Uterus (tissue), 3 donors: ENCODE measurements at regions not wholly inside any gene's neighbourhood (a gene's known extent, or its start where the extent isn't known, plus 50 kb on each side); places are given as distances from the start of the nearest gene placed in this dataset.

Experiments used
- DNase-seq, 2 donors: peaks; one replicate each; pipeline ENCODE4 v3.0.0-alpha.2; 2019 to 2020
- H3K27ac ChIP-seq, 2 donors: fragments of 200-600 bp; sonication (generic); 1 replicate in 1 of 2; 2 replicates in 1 of 2; pipeline ENCODE4 v1.5.1; 2016 to 2018
- H3K27me3 ChIP-seq, 2 donors: fragments of 200-600 bp; sonication (generic); one replicate each; pipeline ENCODE4 v1.5.1; 2018 to 2019; ENCODE audit warnings: control low read depth in 1 of 2
- H3K36me3 ChIP-seq, 2 donors: fragments of 200-600 bp; sonication (generic); one replicate each; pipeline ENCODE4 v1.5.1; 2019; ENCODE audit warnings: control low read depth in 1 of 2
- H3K4me1 ChIP-seq, 2 donors: fragments of 200-600 bp; sonication (generic); one replicate each; pipeline ENCODE4 v1.5.1; 2018 to 2019; ENCODE audit warnings: control low read depth in 1 of 2
- H3K4me3 ChIP-seq, 2 donors: fragments of 200-600 bp; sonication (generic); 1 replicate in 1 of 2; 2 replicates in 1 of 2; pipeline ENCODE4 v1.5.1; 2018 to 2019; ENCODE audit warnings: mild to moderate bottlenecking in 1 of 2
- H3K9me3 ChIP-seq, 2 donors: fragments of 200-600 bp; sonication (generic); one replicate each; pipeline ENCODE4 v1.5.1; 2019; ENCODE audit warnings: control low read depth in 1 of 2
- CTCF ChIP-seq, 4 experiments: fragments of 200-600 bp in 2 of 4; fragments of 450-650 bp in 2 of 4; sonication (generic) in 2 of 4; IDR thresholded peaks; one replicate each; pipeline ENCODE4 v1.5.1; 2016 to 2019; ENCODE audit warnings: antibody characterized with exemption in 4 of 4, mild to moderate bottlenecking in 2 of 4, moderate library complexity in 1 of 4
- POLR2A ChIP-seq, 2 donors: fragments of 450-650 bp; IDR thresholded peaks; one replicate each; pipeline ENCODE4 v1.6.1; 2016; ENCODE audit warnings: antibody characterized with exemption in 2 of 2, mild to moderate bottlenecking in 1 of 2, moderate library complexity in 1 of 2
- intact Hi-C: fragments of 100-400 bp; cut with DNase I; formaldehyde crosslinking; loops from one replicate; pipeline ENCODE4 v1.15.1; 2023; ENCODE audit warnings: low total_unique reads
- donor health status: DM: yes; HTN: yes; CAD: no.

GRCh38 chr6:91447530-91448254, 860.8 kb upstream of the MAP3K7 start:
- intact Hi-C loops: no loop called here
- TF ChIP-seq CTCF (IDR thresholded peaks at IDR 0.05): no peak

DNA sequence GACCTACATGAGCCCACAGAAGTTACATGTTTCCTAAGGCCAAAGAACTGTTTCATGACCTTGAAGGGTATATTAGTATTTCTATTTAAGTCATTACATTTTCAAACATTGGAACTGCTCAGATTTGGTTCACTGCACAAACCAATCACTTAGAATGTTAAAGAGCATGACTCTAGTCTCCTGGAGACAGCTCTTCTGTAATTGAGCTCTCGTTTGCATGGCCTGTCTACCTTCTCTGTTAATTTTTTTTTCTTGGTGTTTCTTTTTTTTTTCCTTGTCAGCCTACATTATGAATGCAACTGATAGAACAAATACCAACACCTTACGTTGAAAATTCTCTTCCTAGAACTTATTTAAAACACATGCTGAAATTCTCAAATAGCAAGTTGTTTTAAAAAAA, 860.2 kb upstream of the MAP3K7 start:
- H3K4me1 ChIP-seq: no peaks in the 10 kb centered on the region
- intact Hi-C loops: no loop called here
- no peak for TF ChIP-seq POLR2A (IDR thresholded peaks at IDR 0.05)
- DNase-seq: no peak
- H3K27ac ChIP-seq: no peak overlapping the region
- no peaks in the 10 kb centered on the region for H3K9me3 ChIP-seq
- no peaks in the 10 kb centered on the region for H3K27me3 ChIP-seq
- H3K36me3 ChIP-seq: no peaks in the 10 kb centered on the region
- no peak overlapping the region for H3K4me3 ChIP-seq

More at GRCh38 chr6:91447530-91448254, 860.8 kb upstream of the MAP3K7 start:
- H3K4me1 ChIP-seq: no peaks in the 10 kb centered on the region
- no peaks in the 10 kb centered on the region for H3K27me3 ChIP-seq
- no peak for DNase-seq
- no peak overlapping the region for H3K4me3 ChIP-seq
- no peak overlapping the region for H3K27ac ChIP-seq
- no peaks in the 10 kb centered on the region for H3K36me3 ChIP-seq
- no peaks in the 10 kb centered on the region for H3K9me3 ChIP-seq

- Histone ChIP-seq H3K4me1 (no peaks in the 10 kb centered on the region), H3K27me3 (no peaks in the 10 kb centered on the region), H3K4me3 (no peak overlapping the region), H3K9me3 (no peaks in the 10 kb centered on the region), H3K27ac (no peak overlapping the region), H3K36me3 (no peaks in the 10 kb centered on the region)
- no peak for DNase-seq
- intact Hi-C loops: no loop called here
- TF ChIP-seq POLR2A (IDR thresholded peaks at IDR 0.05) (no peak), CTCF (IDR thresholded peaks at IDR 0.05) (no peak)
Measured at GRCh38 chr6:91443405-91443804, 856.5 kb upstream of the MAP3K7 start.

- Histone ChIP-seq H3K36me3 (no peaks in the 10 kb centered on the region), H3K27me3 (no peaks in the 10 kb centered on the region), H3K4me3 (no peak overlapping the region), H3K4me1 (no peaks in the 10 kb centered on the region), H3K9me3 (no peaks in the 10 kb centered on the region), H3K27ac (no peak overlapping the region)
- DNase-seq: no peak
- no peak for TF ChIP-seq CTCF (IDR thresholded peaks at IDR 0.05)
- no peak for TF ChIP-seq POLR2A (IDR thresholded peaks at IDR 0.05)
- intact Hi-C loops: no loop called here
Measured at GRCh38 chr6:91442342-91442741, 855.5 kb upstream of the MAP3K7 start.

DNA sequence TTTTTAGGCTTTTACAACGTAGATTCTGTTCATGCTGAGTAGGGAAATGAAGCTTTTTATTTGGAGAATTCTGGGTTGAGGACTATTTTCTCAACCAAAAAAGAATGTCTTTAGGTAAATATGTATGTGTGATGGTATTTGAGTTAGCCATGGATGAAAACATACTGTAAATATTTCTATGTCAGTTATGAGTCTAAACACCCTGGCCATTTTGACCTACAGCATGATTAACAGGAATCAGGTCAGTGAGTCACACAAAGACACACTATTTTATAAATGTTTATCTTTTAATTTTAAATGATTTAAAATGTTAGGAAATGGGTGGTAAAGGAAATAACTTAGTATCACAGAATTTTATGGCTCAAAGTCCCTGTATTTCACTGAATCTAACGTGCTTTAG, 851.7 kb upstream of the MAP3K7 start:
- intact Hi-C loops: no loop called here
- Histone ChIP-seq H3K27ac (no peak overlapping the region), H3K9me3 (no peaks in the 10 kb centered on the region), H3K4me3 (no peak overlapping the region), H3K36me3 (no peaks in the 10 kb centered on the region), H3K4me1 (no peaks in the 10 kb centered on the region), H3K27me3 (no peaks in the 10 kb centered on the region)
- no peak for TF ChIP-seq POLR2A (IDR thresholded peaks at IDR 0.05)
- no peak for TF ChIP-seq CTCF (IDR thresholded peaks at IDR 0.05)
- no peak for DNase-seq

GRCh38 chr6:91437315-91437729, 850.5 kb upstream of the MAP3K7 start:
- DNase-seq: no peak
- H3K36me3 ChIP-seq: no peaks in the 10 kb centered on the region
- H3K27me3 ChIP-seq: no peaks in the 10 kb centered on the region
- no peak overlapping the region for H3K4me3 ChIP-seq
- intact Hi-C loops: no loop called here
- H3K9me3 ChIP-seq: no peaks in the 10 kb centered on the region
- H3K27ac ChIP-seq: no peak overlapping the region
- TF ChIP-seq CTCF (IDR thresholded peaks at IDR 0.05) (no peak), POLR2A (IDR thresholded peaks at IDR 0.05) (no peak)
- no peaks in the 10 kb centered on the region for H3K4me1 ChIP-seq
